ENCODE measurements at regions not wholly inside any gene's neighbourhood (a gene's known extent, or its start where the extent isn't known, plus 50 kb on each side); places are given as distances from the start of the nearest gene placed in this dataset.

DNA sequence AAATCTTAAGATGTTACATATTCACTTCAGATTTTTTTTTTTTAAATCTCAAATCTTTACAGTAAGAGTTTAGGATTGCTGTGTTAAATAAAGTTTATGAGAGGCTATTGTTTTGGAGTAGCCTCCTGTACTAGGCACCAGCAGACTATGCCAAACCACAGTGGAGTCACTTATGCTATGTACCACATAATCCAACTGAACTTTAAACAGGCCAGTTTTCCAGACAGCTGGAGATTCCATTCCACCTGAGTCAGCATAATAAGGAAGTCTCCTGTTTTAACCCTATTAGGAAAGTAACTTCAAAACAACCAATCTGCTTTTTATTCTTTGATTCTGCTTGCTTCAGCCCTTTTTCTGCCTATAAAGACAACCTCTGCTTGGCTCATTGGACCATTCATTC lies 205.2 kb downstream of the CSNK1G3 start:
- TF ChIP-seq EP300 (IDR thresholded peaks at IDR 0.05) (no peak), POLR2A (IDR thresholded peaks at IDR 0.05) (no peak), POLR2AphosphoS5 (IDR thresholded peaks at IDR 0.05) (no peak)
- TF ChIP-seq, protein P1, sequence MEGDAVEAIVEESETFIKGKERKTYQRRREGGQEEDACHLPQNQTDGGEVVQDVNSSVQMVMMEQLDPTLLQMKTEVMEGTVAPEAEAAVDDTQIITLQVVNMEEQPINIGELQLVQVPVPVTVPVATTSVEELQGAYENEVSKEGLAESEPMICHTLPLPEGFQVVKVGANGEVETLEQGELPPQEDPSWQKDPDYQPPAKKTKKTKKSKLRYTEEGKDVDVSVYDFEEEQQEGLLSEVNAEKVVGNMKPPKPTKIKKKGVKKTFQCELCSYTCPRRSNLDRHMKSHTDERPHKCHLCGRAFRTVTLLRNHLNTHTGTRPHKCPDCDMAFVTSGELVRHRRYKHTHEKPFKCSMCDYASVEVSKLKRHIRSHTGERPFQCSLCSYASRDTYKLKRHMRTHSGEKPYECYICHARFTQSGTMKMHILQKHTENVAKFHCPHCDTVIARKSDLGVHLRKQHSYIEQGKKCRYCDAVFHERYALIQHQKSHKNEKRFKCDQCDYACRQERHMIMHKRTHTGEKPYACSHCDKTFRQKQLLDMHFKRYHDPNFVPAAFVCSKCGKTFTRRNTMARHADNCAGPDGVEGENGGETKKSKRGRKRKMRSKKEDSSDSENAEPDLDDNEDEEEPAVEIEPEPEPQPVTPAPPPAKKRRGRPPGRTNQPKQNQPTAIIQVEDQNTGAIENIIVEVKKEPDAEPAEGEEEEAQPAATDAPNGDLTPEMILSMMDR (IDR thresholded peaks at IDR 0.05): no peak

Data from stomach (tissue), 4 donors.